ENCODE measurements at regions not wholly inside any gene's neighbourhood (a gene's known extent, or its start where the extent isn't known, plus 50 kb on each side); places are given as distances from the start of the nearest gene placed in this dataset.

- in situ Hi-C loops (cut with HindIII; ENCODE audit: extremely low pct_ligation_motif_present, low pct_unique_long_range_greater_than_20kb) (no loop called here), intact Hi-C loops (cut with micrococcal nuclease; ENCODE audit: unreplicated experiment) (no loop called here)
- H3K4me2 ChIP-seq (ENCODE audit: low read depth, low read length): no peak overlapping the region
- H3K36me3 ChIP-seq (replicated peaks in 1 of 2; ENCODE audit: control insufficient read depth in 1 of 2, insufficient read depth in 2 of 2, low read length in 2 of 2): peaks cover 14 to 30% of the 10 kb centered on the region in 2 experiments
- H3K4me3 ChIP-seq (replicated peaks in 1 of 3; ENCODE audit: insufficient read depth in 1 of 3, low read depth in 2 of 3, low read length in 3 of 3): no peak overlapping the region
- no peak overlapping the region for H2AFZ ChIP-seq (ENCODE audit: low read length)
- H3K79me2 ChIP-seq (ENCODE audit: insufficient read depth, low read length): no peaks in the 10 kb centered on the region
- ChIA-PET CTCF (ENCODE audit: low intra/inter-chr PET ratio, low total read pairs) (no interaction called here), POLR2A (no interaction called here)
- FAIRE-seq (no peak), DNase-seq (ENCODE audit: low spot score) (no peak), ATAC-seq (no peak)
- no peaks in the 10 kb centered on the region for H3K9me3 ChIP-seq (ENCODE audit: low read length)
- 90% methylated on average over 5 of the region's 5 CpGs for WGBS (ENCODE audit: low lambda C conversion rate)
- H3K27ac ChIP-seq (ENCODE audit: extremely low read length, insufficient read depth, low read length): no peak overlapping the region
- H4K20me1 ChIP-seq (ENCODE audit: insufficient read depth, low read length): peaks cover 3% of the 10 kb centered on the region; the same call in 1 of the 2 replicates
- H3K4me1 ChIP-seq (ENCODE audit: insufficient read depth, low read length): peaks cover 10% of the 10 kb centered on the region
- no peaks in the 10 kb centered on the region for H3K27me3 ChIP-seq (ENCODE audit: control insufficient read depth in 1 of 2, insufficient read depth in 2 of 2, low read length in 2 of 2)
- H3K9ac ChIP-seq (ENCODE audit: insufficient read depth, low read depth, low read length): no peak overlapping the region
- no peak for TF ChIP-seq ZFP62 (CRISPR knock-in tag; IDR thresholded peaks at IDR 0.05)
- TF ChIP-seq CENPX (CRISPR knock-in tag; IDR thresholded peaks at IDR 0.05): no peak
- TF ChIP-seq ZNF598 (CRISPR knock-in tag; IDR thresholded peaks at IDR 0.05; ENCODE audit: borderline replicate concordance): no peak
- TF ChIP-seq, protein P1, sequence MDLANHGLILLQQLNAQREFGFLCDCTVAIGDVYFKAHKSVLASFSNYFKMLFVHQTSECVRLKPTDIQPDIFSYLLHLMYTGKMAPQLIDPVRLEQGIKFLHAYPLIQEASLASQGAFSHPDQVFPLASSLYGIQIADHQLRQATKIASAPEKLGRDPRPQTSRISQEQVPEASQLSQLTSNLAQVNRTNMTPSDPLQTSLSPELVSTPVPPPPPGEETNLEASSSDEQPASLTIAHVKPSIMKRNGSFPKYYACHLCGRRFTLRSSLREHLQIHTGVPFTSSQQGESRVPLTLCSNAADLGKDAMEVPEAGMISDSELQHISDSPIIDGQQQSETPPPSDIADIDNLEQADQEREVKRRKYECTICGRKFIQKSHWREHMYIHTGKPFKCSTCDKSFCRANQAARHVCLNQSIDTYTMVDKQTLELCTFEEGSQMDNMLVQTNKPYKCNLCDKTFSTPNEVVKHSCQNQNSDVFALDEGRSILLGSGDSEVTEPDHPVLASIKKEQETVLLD (CRISPR knock-in tag; IDR thresholded peaks at IDR 0.05; ENCODE audit: low read depth): no peak
- TF ChIP-seq ZNF646 (CRISPR knock-in tag; IDR thresholded peaks at IDR 0.05): no peak
- TF ChIP-seq ONECUT2 (CRISPR knock-in tag; IDR thresholded peaks at IDR 0.05): no peak
- no peak for TF ChIP-seq ZNF883 (CRISPR knock-in tag; IDR thresholded peaks at IDR 0.05; ENCODE audit: not compliant biosample characterization)
- TF ChIP-seq, protein P2, sequence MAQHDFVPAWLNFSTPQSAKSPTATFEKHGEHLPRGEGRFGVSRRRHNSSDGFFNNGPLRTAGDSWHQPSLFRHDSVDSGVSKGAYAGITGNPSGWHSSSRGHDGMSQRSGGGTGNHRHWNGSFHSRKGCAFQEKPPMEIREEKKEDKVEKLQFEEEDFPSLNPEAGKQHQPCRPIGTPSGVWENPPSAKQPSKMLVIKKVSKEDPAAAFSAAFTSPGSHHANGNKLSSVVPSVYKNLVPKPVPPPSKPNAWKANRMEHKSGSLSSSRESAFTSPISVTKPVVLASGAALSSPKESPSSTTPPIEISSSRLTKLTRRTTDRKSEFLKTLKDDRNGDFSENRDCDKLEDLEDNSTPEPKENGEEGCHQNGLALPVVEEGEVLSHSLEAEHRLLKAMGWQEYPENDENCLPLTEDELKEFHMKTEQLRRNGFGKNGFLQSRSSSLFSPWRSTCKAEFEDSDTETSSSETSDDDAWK (CRISPR knock-in tag; IDR thresholded peaks at IDR 0.05): no peak
- TF ChIP-seq NFKBIZ (CRISPR knock-in tag; IDR thresholded peaks at IDR 0.05): no peak
- no peak for TF ChIP-seq ZSCAN9 (CRISPR knock-in tag; IDR thresholded peaks at IDR 0.05; ENCODE audit: borderline replicate concordance)
- no peak for TF ChIP-seq GPN1 (CRISPR knock-in tag; IDR thresholded peaks at IDR 0.05; ENCODE audit: borderline replicate concordance)
- BruUV-seq (replicated peaks): no TSS peak
Observed at GRCh38 chr9:749716-750115, 91.8 kb upstream of the DMRT1 start.

Measured in HepG2 (cell line).